H54 (cell line): ENCODE measurements at regions not wholly inside any gene's neighbourhood (a gene's known extent, or its start where the extent isn't known, plus 50 kb on each side); places are given as distances from the start of the nearest gene placed in this dataset.

Source experiments
- DNase-seq: peaks from one replicate; pipeline ENCODE4 v3.0.0; 2011; ENCODE audit warnings: low spot score, mixed read lengths; ENCODE audit not compliant: insufficient read length
- FAIRE-seq: peaks from 3 replicates; lab custom pipeline; 2011; peaks lifted over from hg19 to GRCh38; lab: Jason Lieb, UNC
- POLR2A ChIP-seq: IDR thresholded peaks from 2 replicates; pipeline ENCODE4 v1.6.1; 2011; ENCODE audit warnings: low read depth, mild to moderate bottlenecking, low read length

DNA sequence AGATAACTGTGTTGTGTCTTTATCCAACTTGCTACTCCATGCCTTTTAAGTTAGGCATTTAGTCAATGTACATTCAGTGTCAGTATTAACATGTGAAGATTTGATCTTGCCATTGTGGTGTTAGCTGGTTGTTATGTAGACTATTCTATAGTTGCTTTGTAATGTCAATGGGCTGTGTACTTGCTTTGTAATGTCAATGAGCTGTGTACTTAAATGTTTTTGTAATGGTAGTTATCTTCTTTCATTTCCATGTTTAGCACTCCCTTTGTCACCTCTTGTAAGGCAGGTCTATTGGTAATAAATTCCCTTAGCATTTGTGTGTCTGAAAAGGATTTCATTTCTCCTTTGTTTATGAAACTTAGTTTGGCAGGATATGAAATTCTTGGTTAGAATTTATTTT, 53.4 kb downstream of the MC4R start:
- DNase-seq, result no peak
- no peak for FAIRE-seq
- TF ChIP-seq POLR2A, result no peak

- TF ChIP-seq POLR2A, result no peak
- FAIRE-seq, result no peak
- no peak for DNase-seq
Observed at GRCh38 chr18:60311676-60312360, 60.8 kb downstream of the MC4R start.

GRCh38 chr18:60295674-60296073, 76.9 kb downstream of the MC4R start:
- DNase-seq (no peak), FAIRE-seq (no peak)
- TF ChIP-seq POLR2A, result no peak

- DNase-seq, result no peak
- no peak for TF ChIP-seq POLR2A
- no peak for FAIRE-seq
Observed at GRCh38 chr18:60292186-60292585, 80.4 kb downstream of the MC4R start.

- no peak for FAIRE-seq
- no peak for TF ChIP-seq POLR2A
- DNase-seq, result no peak
Observed at GRCh38 chr18:60279391-60279790, 93.2 kb downstream of the MC4R start.

DNA sequence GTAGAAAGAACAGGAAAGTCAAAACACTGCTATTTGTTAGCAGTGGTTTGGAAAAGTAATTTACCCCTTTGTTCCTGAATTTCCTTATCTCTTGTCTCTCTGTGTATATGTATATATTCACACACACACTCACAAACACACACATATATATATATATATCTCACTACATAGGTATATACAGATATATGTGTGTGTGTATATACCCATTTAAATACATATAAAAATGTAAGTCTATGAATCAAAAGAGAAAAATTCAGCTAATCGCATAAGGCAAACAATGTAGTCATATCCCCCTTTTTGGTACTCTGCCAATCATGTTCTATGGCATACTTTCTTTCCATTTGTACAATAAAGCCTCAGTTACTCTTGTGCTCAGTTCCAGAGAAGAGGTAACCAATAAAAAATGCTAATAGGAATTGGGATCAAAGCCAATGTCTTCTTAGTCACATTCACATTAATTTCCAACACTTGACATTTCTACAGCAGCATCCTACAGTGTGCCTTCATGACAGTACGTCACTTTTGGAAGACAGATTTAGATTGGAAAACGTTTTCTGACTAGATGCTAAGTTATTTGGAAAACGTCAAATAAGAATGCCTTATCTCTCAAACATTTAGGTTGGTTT, 94.6 kb downstream of the MC4R start:
- TF ChIP-seq POLR2A, result no peak
- FAIRE-seq (no peak), DNase-seq (no peak)

- FAIRE-seq (no peak), DNase-seq (no peak)
- TF ChIP-seq POLR2A, result no peak
Observed at GRCh38 chr18:60267391-60268058, 105.0 kb downstream of the MC4R start.

DNA sequence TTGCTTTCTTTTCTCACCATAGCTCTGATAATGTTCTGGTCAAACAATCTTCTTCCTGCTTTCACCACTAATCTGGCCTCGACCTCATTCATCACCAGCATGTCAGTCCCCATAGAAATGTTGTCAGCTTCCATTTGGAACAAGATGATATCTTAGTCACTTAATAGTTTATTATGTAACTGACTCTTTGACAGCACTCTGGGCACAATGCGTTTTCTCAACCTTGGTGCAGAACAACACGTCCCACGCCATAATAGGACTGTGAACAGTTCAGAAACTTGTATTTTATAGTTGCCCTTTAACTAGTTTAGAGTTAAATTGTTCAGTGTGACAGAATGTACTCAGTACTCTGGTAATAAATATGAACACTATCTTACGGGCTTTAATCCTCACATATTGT, 106.0 kb downstream of the MC4R start:
- no peak for DNase-seq
- FAIRE-seq, result no peak
- TF ChIP-seq POLR2A, result no peak

DNA sequence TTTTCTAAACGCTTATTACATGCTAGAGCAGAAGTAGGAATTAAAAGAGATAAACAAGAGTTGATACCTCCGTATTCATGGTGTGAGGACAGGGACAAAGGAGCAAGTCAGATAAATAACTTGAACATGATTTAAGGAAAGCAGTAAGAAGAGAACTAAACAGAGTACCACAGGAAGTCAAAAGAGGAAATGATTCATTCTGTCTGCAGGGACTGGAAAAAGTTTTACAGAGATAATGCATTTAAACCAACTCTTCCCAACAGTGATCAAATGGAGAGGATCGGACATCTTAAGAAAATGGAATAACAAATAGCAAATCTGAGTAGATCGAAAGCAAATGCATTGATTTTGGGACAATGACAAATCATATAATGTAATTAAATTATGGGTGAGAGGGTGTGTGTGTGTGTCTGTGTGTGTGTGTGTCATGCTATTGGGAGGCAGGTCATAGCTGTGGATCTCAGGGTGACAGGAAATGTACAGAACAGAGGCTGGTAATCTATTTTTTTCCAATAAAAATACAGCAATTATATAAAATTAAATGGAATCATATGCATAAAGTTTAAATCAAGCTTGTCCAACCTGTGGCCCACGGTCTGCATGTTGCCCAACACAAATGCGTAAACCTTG, 113.4 kb downstream of the MC4R start:
- DNase-seq (no peak), FAIRE-seq (no peak)
- TF ChIP-seq POLR2A, result no peak

DNA sequence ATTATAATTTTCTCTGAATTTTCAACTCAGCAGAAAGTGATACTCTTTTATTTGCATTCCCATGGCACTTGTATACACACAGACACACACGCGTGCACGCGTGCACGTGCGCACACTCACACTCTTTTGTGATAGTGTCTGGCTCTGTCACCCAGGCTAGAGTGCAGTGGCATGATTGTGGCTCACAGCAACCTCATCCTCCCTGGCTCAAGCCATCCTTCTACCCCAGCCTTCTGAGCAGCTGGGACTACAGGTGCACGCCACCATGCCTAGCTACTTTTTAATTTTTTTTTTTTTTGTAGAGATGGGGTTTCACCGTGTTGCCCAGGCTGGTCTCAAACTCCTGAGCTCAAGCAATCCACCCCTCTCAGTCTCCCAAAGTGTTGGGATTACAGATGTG, 123.2 kb downstream of the MC4R start:
- DNase-seq, result no peak
- no peak for FAIRE-seq
- TF ChIP-seq POLR2A, result no peak

DNA sequence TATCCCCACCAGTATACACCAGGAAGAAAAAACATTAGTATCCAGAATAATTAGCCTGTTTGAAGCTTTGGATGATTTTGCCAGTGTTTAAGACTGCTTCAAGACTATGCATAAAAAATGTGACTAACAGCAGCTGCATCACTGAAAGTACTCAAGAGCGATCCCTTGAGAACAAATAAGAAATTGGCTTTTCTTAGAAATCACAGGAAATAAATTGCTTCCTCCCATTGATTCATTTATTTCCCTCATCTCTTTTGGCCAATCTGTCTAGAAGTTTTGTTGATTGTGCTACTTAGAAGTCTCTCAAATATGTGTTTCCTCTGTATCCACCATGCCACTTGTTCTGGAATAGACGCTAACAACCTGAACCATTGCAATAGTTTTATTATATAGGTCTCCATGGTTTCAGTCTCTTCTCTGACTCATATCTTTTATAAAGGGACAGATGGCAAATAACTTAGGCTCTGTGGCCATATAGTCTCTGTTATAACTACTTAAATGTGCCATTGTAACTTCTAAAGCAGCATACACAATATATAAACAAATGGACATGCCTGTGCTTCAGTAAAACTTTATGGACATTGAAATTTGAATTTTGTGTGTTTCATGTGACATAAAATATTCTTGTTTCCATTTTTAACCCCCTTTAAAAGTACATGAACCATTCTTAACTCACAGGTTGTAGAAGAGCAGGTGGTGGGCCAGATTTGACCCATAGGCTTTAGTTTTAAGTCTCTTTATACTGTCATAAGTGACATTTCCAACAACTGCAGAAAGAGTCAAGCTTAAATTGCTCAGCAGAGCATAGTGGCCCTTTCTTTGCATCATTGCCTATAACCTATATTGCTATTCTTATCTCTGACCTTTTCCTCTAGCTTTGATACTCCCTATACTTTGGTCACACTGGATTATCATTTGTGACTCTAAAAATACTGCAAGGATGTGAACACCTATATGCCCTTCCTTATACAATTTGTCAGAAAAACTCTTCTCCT, 123.9 kb downstream of the MC4R start:
- TF ChIP-seq POLR2A, result no peak
- FAIRE-seq (no peak), DNase-seq (no peak)

DNA sequence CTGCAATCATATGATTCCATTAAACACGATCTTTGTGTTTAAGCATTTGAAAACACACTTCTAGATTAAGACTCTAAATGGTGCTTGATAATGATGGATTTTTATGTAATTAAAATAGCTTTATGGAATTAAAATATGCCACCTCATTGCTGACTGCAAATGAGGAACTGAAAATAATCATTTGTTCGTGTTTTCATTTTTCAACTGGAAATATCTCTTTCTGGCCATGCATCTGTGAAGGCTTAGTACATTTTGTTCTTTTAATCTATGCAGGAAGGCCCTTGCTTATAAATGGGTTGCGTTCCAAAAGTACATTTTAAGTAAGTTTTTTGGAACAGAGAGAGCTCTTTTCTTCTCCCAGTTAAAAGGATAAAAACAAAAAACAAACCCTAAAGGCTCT, 125.5 kb downstream of the MC4R start:
- FAIRE-seq (no peak), DNase-seq (no peak)
- TF ChIP-seq POLR2A, result no peak

DNA sequence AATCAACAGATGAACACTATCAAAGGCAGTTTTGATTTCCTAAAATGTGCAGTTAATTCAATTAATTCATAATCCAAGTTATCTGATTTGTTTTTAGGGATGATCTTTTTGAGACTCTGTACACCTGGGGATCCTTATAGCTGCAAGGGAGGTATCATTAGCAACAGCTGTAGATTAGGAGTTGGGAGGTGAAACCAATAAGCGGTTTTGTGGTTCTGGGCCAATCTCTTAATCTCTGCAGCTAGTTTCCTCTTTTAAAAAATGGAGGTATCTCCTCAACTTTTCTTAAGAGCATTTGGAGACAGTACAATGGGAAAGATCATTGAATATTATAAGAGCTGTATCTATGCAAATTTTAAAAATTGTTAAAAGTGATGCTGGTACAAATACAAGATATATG, 126.0 kb downstream of the MC4R start:
- TF ChIP-seq POLR2A, result no peak
- FAIRE-seq (no peak), DNase-seq (no peak)
